ENCODE measurements at regions not wholly inside any gene's neighbourhood (a gene's known extent, or its start where the extent isn't known, plus 50 kb on each side); places are given as distances from the start of the nearest gene placed in this dataset.
"Not testable (repeated sequence)": the region's sequence is repeated elsewhere in the genome, so short reads cannot be mapped to it uniquely, and the experiment has no call there.

GRCh38 chr2:52260904-52261303 lies 1229.0 kb upstream of the NRXN1 start:
- WGBS, 2 donors, result 57 to 61% methylated on average over 1 of the region's 1 CpG
- no peaks in the 10 kb centered on the region for H3K9me3 ChIP-seq
- TF ChIP-seq EP300 (IDR thresholded peaks at IDR 0.05) (no peak), CTCF (IDR thresholded peaks at IDR 0.05) (no peak), POLR2AphosphoS5 (IDR thresholded peaks at IDR 0.05) (no peak), POLR2A (IDR thresholded peaks at IDR 0.05) (no peak)
- intact Hi-C loops (cut with DNase I), result no loop called here
- DNase-seq, result no peak
- H3K4me1 ChIP-seq, result no peaks in the 10 kb centered on the region
- H3K27me3 ChIP-seq, result no peaks in the 10 kb centered on the region
- H3K36me3 ChIP-seq, result no peaks in the 10 kb centered on the region
- H3K27ac ChIP-seq, result no peak overlapping the region
- H3K4me3 ChIP-seq, result no peak overlapping the region

GRCh38 chr2:52258967-52259366 lies 1227.0 kb upstream of the NRXN1 start:
- intact Hi-C loops (cut with DNase I); H3K4me3 ChIP-seq; H3K9me3 ChIP-seq; H3K27me3 ChIP-seq; DNase-seq; H3K27ac ChIP-seq; H3K4me1 ChIP-seq; H3K36me3 ChIP-seq: not testable (repeated sequence)
- 95 to 96% methylated on average over 11 of the region's 11 CpGs for WGBS, 2 donors

GRCh38 chr2:52258038-52258437 lies 1226.1 kb upstream of the NRXN1 start:
- no peaks in the 10 kb centered on the region for H3K36me3 ChIP-seq
- intact Hi-C loops (cut with DNase I), result no loop called here
- 82 to 91% methylated on average over 1 of the region's 1 CpG for WGBS, 2 donors

GRCh38 chr2:52253416-52253980 lies 1221.6 kb upstream of the NRXN1 start:
- intact Hi-C loops (cut with DNase I), result no loop called here
- WGBS, 2 donors, result 88 to 90% methylated on average over 5 of the region's 5 CpGs
- Histone ChIP-seq H3K36me3 (no peaks in the 10 kb centered on the region), H3K9me3 (no peaks in the 10 kb centered on the region), H3K4me3 (no peak overlapping the region), H3K4me1 (no peaks in the 10 kb centered on the region), H3K27me3 (no peaks in the 10 kb centered on the region), H3K27ac (no peak overlapping the region)
- no peak for DNase-seq
- TF ChIP-seq EP300 (IDR thresholded peaks at IDR 0.05), result no peak
- TF ChIP-seq POLR2A (IDR thresholded peaks at IDR 0.05), result no peak
- TF ChIP-seq POLR2AphosphoS5 (IDR thresholded peaks at IDR 0.05), result no peak
- TF ChIP-seq CTCF (IDR thresholded peaks at IDR 0.05), result no peak

More at GRCh38 chr2:52258038-52258437, 1226.1 kb upstream of the NRXN1 start:
- no peak overlapping the region for H3K4me3 ChIP-seq
- no peak for DNase-seq
- H3K9me3 ChIP-seq, result no peaks in the 10 kb centered on the region
- H3K27ac ChIP-seq, result no peak overlapping the region
- no peak for TF ChIP-seq POLR2A (IDR thresholded peaks at IDR 0.05)
- no peak for TF ChIP-seq POLR2AphosphoS5 (IDR thresholded peaks at IDR 0.05)
- TF ChIP-seq EP300 (IDR thresholded peaks at IDR 0.05), result no peak
- TF ChIP-seq CTCF (IDR thresholded peaks at IDR 0.05), result no peak
- H3K27me3 ChIP-seq, result no peaks in the 10 kb centered on the region
- no peaks in the 10 kb centered on the region for H3K4me1 ChIP-seq

GRCh38 chr2:52238782-52239181 lies 1206.8 kb upstream of the NRXN1 start:
- no peak overlapping the region for H3K27ac ChIP-seq
- 67 to 84% methylated on average over 1 of the region's 1 CpG for WGBS, 2 donors
- no peak for DNase-seq

More at GRCh38 chr2:52238782-52239181, 1206.8 kb upstream of the NRXN1 start:
- no peaks in the 10 kb centered on the region for H3K4me1 ChIP-seq
- no peaks in the 10 kb centered on the region for H3K36me3 ChIP-seq
- H3K9me3 ChIP-seq, result no peaks in the 10 kb centered on the region
- TF ChIP-seq EP300 (IDR thresholded peaks at IDR 0.05) (no peak), POLR2A (IDR thresholded peaks at IDR 0.05) (no peak), POLR2AphosphoS5 (IDR thresholded peaks at IDR 0.05) (no peak), CTCF (IDR thresholded peaks at IDR 0.05) (no peak)
- intact Hi-C loops (cut with DNase I), result no loop called here
- H3K4me3 ChIP-seq, result no peak overlapping the region
- no peaks in the 10 kb centered on the region for H3K27me3 ChIP-seq

Measured in sigmoid colon (tissue), 6 donors.